ENCODE measurements at regions not wholly inside any gene's neighbourhood (a gene's known extent, or its start where the extent isn't known, plus 50 kb on each side); places are given as distances from the start of the nearest gene placed in this dataset.

DNA sequence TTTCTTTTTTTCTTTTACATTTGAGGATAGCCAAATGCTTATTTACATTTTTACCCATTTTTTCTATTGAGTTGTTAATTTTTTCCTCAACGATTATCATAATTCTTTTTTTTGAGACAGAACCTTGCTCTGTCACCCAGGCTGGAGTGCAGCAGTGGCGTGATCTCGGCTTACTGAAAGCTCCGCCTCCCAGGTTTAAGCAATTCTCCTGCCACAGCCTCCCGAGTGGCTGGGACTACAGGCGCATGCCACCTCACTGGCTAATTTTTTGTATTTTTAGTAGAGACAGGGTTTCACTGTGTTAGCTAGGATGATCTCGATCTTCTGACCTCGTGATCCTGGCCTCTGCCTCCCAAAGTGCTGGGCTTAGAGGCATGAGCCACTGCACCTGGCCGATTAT is 208.7 kb downstream of the LIG4 start:
- H2AFZ ChIP-seq (ENCODE audit: low read length) = no peak overlapping the region
- H2AK5ac ChIP-seq (ENCODE audit: insufficient read length, low read length) = no peak overlapping the region
- no peak overlapping the region for H3T11ph ChIP-seq (ENCODE audit: low read length)
- WGBS (ENCODE audit: extremely low coverage, insufficient read length, low lambda C conversion rate) = no CpG with 5 or more reads among the region's 9 CpGs
- no peak overlapping the region for H2BK120ac ChIP-seq (ENCODE audit: low read depth, low read length, poor library complexity, severe bottlenecking)
- H3K4me2 ChIP-seq (ENCODE audit: insufficient read depth, insufficient read length, low read length) = no peak overlapping the region
- H3K23me2 ChIP-seq (ENCODE audit: insufficient read length, low read depth, low read length, poor library complexity, severe bottlenecking) = no peaks in the 10 kb centered on the region
- H3K27me3 ChIP-seq (ENCODE audit: insufficient read depth, low read length) = no peaks in the 10 kb centered on the region
- no peaks in the 10 kb centered on the region for H3K9me3 ChIP-seq (ENCODE audit: control insufficient read depth, low read depth, low read length)
- no peak overlapping the region for H2BK20ac ChIP-seq (ENCODE audit: low read depth, low read length, poor library complexity, severe bottlenecking)
- no peak for DNase-seq
- no peak overlapping the region for H3K23ac ChIP-seq (ENCODE audit: insufficient read length, low read depth, low read length)
- H3K56ac ChIP-seq (ENCODE audit: insufficient read length, low read depth, low read length) = no peak overlapping the region
- no peak overlapping the region for H3K27ac ChIP-seq (ENCODE audit: insufficient read length, low read depth, low read length)
- no peaks in the 10 kb centered on the region for H3K4me1 ChIP-seq (ENCODE audit: insufficient read depth, low read length)
- H3K27me3 Mint-ChIP-seq (ENCODE audit: low read depth) = no peaks in the 10 kb centered on the region
- no peak overlapping the region for H3K27ac Mint-ChIP-seq
- no peak overlapping the region for H4K91ac ChIP-seq (ENCODE audit: insufficient read length, low read depth, low read length)
- H2BK12ac ChIP-seq (ENCODE audit: insufficient read length, low read depth, low read length) = no peak overlapping the region
- no peak overlapping the region for H2BK5ac ChIP-seq (ENCODE audit: insufficient read length, low read length)
- no peak overlapping the region for H4K5ac ChIP-seq (ENCODE audit: insufficient read length, low read depth, low read length)
- H3K4me3 Mint-ChIP-seq = no peak overlapping the region
- no peaks in the 10 kb centered on the region for H3K36me3 Mint-ChIP-seq (ENCODE audit: insufficient read depth in 1 of 3, low read depth in 3 of 3)
- TF ChIP-seq CTCF (conservative IDR thresholded peaks at IDR 0.05) = no peak
- no peak overlapping the region for H3K4ac ChIP-seq (ENCODE audit: low read depth, low read length)
- H3K79me2 ChIP-seq (ENCODE audit: insufficient read depth, low read length) = no peaks in the 10 kb centered on the region
- H3K18ac ChIP-seq (ENCODE audit: insufficient read length, low read depth, low read length) = no peak overlapping the region
- no peaks in the 10 kb centered on the region for H3K79me1 ChIP-seq (ENCODE audit: insufficient read depth, low read depth, low read length, poor library complexity, severe bottlenecking)
- H4K20me1 ChIP-seq (ENCODE audit: control insufficient read depth, insufficient read depth, insufficient read length) = no peaks in the 10 kb centered on the region
- no peak overlapping the region for H2BK15ac ChIP-seq (ENCODE audit: low read depth, low read length)
- no peak overlapping the region for H4K8ac ChIP-seq (replicated peaks; ENCODE audit: insufficient read length, low read depth, low read length)
- no peak overlapping the region for H3K9ac ChIP-seq (ENCODE audit: extremely low read depth, insufficient read length, low read length)
- H3K14ac ChIP-seq (ENCODE audit: insufficient read depth, low read length) = no peak overlapping the region
- H3K4me1 Mint-ChIP-seq = peaks cover 7 to 12% of the 10 kb centered on the region in 2 experiments; a peak in 2 of 4 replicates
- peaks cover 0 to 2% of the 10 kb centered on the region in 2 experiments; a peak in 3 of 5 replicates for H3K9me3 Mint-ChIP-seq

All from H9 (cell line).